ENCODE measurements at regions not wholly inside any gene's neighbourhood (a gene's known extent, or its start where the extent isn't known, plus 50 kb on each side); places are given as distances from the start of the nearest gene placed in this dataset.
A peak's percentile ranks its signal among the peaks of the same experiment; 100 is the strongest.

DNA sequence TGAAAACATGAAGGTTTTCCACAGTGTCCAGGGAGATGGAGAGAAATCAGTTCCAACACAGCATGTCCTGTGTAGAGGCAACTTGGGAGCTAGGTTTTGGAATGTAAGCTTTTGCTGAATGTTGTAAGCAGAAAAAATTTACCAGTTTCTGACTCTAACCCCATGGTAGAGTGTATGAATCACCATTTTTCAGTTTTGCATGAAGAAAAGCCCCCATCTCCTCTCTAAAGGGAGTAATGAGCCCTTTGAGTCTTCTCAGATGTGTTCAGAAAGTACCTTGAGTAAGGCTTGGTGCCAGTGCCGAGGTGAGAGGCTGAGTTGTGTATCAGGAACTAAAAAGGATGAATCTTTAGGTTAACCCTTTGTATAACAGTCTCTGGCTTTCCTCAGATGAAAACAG lies 96.2 kb downstream of the ADRB2 start:
- no peak overlapping the region for H3K4me3 ChIP-seq (ENCODE audit: low read depth, low read length)
- DNase-seq (ENCODE audit: low read depth): no peak
- TF ChIP-seq, protein P1, sequence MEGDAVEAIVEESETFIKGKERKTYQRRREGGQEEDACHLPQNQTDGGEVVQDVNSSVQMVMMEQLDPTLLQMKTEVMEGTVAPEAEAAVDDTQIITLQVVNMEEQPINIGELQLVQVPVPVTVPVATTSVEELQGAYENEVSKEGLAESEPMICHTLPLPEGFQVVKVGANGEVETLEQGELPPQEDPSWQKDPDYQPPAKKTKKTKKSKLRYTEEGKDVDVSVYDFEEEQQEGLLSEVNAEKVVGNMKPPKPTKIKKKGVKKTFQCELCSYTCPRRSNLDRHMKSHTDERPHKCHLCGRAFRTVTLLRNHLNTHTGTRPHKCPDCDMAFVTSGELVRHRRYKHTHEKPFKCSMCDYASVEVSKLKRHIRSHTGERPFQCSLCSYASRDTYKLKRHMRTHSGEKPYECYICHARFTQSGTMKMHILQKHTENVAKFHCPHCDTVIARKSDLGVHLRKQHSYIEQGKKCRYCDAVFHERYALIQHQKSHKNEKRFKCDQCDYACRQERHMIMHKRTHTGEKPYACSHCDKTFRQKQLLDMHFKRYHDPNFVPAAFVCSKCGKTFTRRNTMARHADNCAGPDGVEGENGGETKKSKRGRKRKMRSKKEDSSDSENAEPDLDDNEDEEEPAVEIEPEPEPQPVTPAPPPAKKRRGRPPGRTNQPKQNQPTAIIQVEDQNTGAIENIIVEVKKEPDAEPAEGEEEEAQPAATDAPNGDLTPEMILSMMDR (IDR thresholded peaks at IDR 0.05; ENCODE audit: insufficient read depth, low read length): no peak

DNA sequence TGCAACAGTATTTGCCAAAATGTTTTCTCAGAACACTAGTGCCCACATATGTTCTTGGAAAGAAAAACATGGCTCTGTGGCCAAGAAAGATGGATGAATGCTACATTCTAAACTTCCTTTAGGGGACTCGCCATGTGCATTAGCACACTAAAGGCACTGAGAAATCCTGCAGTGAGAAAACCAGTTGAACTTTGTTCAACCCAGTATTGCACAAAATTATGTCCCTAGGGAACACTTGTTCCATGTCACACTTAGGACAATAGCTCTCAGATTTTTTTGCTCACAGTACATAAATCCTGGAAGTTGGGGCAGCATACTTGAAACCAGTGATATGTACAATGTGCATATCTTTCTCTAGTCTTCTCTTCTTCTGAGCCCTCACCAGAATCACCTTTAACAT lies 96.6 kb downstream of the ADRB2 start:
- H3K4me3 ChIP-seq (ENCODE audit: low read depth, low read length): no peak overlapping the region
- DNase-seq (ENCODE audit: low read depth): no peak
- TF ChIP-seq, protein P1 (IDR thresholded peaks at IDR 0.05; ENCODE audit: insufficient read depth, low read length): no peak

DNA sequence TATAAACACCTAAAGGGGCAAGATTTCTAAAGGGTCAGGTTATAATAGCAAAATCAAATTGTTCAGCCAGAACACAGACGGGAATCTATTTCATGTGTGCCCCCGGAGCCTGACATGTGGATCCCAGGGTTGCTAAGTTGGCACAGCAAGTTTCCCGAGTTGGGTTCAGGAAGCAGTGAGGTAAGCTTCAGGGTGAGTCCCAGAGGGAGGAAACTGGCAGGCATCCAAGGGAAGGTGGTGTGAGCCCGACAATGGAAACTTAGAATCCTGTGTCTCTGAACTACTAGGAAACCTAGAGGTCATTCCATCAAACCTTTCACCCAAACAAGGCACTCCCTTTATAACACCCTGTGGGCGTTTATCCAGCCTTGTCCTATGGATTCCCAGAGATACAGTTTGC lies 98.4 kb downstream of the ADRB2 start:
- TF ChIP-seq, protein P1 (IDR thresholded peaks at IDR 0.05; ENCODE audit: insufficient read depth, low read length): no peak
- DNase-seq (ENCODE audit: low read depth): no peak
- no peak overlapping the region for H3K4me3 ChIP-seq (ENCODE audit: low read depth, low read length)

DNA sequence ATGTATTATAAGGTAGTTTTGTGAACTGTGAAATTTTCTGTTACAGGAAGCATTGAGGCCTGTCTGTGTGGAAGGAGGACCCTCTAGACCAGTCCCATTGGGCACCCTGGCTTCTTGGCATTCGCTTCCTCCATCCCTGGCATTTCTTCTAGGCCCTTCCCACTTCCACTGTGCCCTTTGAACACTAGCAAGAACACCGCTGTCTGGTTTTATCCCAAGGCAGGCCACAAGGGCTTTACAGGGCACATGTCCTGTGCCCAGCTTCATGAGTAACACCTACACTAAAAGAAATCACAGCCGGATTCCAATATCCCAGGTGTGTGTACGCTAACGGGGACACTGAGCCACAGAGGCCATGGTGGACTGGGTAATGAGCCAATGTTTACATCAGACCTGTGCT lies 99.8 kb downstream of the ADRB2 start:
- TF ChIP-seq, protein P1 (IDR thresholded peaks at IDR 0.05; ENCODE audit: insufficient read depth, low read length): no peak
- no peak overlapping the region for H3K4me3 ChIP-seq (ENCODE audit: low read depth, low read length)
- no peak for DNase-seq (ENCODE audit: low read depth)

DNA sequence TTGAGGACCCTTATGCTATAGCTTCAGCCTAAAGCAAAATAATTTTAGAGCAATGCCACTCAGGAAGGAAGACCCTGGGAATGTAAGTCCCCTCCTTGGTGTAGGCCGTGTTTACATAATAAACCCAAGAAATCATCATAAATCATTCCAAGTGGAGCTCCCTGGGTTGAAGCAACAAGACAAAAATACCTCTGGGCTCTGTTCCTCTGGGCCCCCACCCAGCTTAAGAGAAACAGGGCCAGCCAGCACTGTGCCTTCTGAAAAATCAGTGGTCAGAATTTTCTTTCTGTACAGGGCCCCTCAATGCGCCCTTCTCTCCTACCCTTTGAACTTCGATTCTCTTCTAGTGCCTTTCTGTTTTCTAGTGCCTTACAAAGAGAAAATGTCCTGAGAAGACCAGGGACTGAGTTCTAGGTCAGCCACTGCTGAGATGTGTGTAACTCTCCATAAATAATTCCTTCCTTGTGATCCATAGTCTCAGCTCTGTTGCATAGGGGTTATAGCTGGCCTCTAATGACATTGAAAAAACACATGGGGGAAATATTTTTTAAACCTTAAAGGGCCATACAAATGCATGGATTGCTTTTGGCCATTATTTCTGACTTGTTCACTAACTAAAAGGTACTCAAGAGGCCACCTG lies 101.0 kb downstream of the ADRB2 start:
- no peak overlapping the region for H3K4me3 ChIP-seq (ENCODE audit: low read depth, low read length)
- TF ChIP-seq, protein P1 (IDR thresholded peaks at IDR 0.05; ENCODE audit: insufficient read depth, low read length): no peak
- DNase-seq (ENCODE audit: low read depth): no peak

DNA sequence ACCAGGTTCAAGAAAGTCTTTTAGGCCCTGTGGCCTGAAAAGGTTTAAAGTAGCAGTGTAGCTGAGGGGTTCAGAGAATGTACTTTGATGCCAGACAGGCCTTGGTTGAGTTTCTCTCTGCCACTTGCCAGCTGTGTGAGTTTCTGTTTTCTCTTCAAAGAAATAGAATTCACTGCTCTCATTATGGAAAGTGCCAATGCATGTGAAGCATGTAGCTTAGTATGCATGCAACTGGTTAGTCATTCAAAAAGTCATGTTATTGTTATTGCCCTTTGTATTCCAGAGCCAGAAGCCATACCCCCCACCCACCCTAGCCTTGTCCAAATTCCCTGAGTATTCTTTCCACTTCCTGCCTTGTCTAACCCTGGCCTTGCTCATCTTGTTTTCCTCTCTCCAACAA lies 101.7 kb downstream of the ADRB2 start:
- peak; percentile 52 for DNase-seq (ENCODE audit: low read depth)
- TF ChIP-seq, protein P1 (IDR thresholded peaks at IDR 0.05; ENCODE audit: insufficient read depth, low read length): no peak
- H3K4me3 ChIP-seq (ENCODE audit: low read depth, low read length): no peak overlapping the region

Measured in fibroblast of the aortic adventitia (primary cell).